ENCODE measurements at regions not wholly inside any gene's neighbourhood (a gene's known extent, or its start where the extent isn't known, plus 50 kb on each side); places are given as distances from the start of the nearest gene placed in this dataset.

GRCh38 chr16:86104537-86105048 is 205.6 kb downstream of the IRF8 start:
- TF ChIP-seq, protein P1, sequence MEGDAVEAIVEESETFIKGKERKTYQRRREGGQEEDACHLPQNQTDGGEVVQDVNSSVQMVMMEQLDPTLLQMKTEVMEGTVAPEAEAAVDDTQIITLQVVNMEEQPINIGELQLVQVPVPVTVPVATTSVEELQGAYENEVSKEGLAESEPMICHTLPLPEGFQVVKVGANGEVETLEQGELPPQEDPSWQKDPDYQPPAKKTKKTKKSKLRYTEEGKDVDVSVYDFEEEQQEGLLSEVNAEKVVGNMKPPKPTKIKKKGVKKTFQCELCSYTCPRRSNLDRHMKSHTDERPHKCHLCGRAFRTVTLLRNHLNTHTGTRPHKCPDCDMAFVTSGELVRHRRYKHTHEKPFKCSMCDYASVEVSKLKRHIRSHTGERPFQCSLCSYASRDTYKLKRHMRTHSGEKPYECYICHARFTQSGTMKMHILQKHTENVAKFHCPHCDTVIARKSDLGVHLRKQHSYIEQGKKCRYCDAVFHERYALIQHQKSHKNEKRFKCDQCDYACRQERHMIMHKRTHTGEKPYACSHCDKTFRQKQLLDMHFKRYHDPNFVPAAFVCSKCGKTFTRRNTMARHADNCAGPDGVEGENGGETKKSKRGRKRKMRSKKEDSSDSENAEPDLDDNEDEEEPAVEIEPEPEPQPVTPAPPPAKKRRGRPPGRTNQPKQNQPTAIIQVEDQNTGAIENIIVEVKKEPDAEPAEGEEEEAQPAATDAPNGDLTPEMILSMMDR (IDR thresholded peaks at IDR 0.05) = no peak
- no peak for TF ChIP-seq EP300 (IDR thresholded peaks at IDR 0.05)
- no peak for TF ChIP-seq POLR2A (IDR thresholded peaks at IDR 0.05)
- Histone ChIP-seq H3K9me3 (peaks cover 0 to 6% (median 0%) of the 10 kb centered on the region in 4 donors), H3K27ac (no peak overlapping the region), H3K27me3 (peaks cover 0 to 14% of the 10 kb centered on the region in 2 donors), H3K36me3 (no peaks in the 10 kb centered on the region), H3K4me3 (no peak overlapping the region), H3K4me1 (peaks cover 0 to 5% (median 0%) of the 10 kb centered on the region in 4 donors)
- 70 to 88% methylated on average over 6 of the region's 6 CpGs for WGBS, 2 donors
- no peak for DNase-seq (ENCODE audit: low spot score in 2 of 2)

DNA sequence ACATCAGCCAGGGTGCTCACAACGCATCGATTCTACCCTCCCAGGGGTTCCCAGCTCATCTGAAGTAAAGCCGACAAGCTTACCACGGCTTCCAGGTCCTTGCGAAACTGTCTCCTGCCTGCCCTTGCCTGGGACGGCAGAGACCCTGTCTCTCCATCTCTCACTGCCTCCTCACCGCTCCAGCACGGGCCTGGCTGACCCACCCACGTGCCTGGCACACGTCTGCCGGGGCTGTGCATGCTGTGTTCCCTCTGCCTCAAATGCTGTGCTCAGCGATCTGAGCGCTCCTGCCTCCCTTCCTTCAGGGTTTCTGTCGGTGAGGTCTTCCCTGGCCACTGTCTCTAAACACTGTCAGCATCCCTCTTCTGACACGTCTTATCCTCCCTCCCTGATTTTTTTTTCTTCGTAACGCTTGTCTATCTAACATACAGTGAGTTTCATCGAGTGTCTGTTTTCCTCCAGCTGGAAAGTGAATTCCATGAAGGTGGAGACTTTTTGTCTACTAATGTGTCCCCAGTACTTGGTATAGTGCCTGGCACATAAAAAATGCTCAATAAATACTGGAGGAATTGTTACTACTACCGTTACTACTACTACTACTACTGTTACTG is 208.4 kb downstream of the IRF8 start:
- WGBS, 2 donors = 70 to 88% methylated on average over 19 of the region's 19 CpGs
- Histone ChIP-seq H3K27me3 (no peaks in the 10 kb centered on the region), H3K4me3 (no peak overlapping the region), H3K4me1 (no peaks in the 10 kb centered on the region), H3K9me3 (peaks cover 0 to 6% (median 0%) of the 10 kb centered on the region in 4 donors), H3K27ac (no peak overlapping the region), H3K36me3 (no peaks in the 10 kb centered on the region)
- TF ChIP-seq, protein P1 (IDR thresholded peaks at IDR 0.05) = no peak
- TF ChIP-seq POLR2A (IDR thresholded peaks at IDR 0.05) (no peak), EP300 (IDR thresholded peaks at IDR 0.05) (no peak)
- no peak for DNase-seq (ENCODE audit: low spot score in 2 of 2)

DNA sequence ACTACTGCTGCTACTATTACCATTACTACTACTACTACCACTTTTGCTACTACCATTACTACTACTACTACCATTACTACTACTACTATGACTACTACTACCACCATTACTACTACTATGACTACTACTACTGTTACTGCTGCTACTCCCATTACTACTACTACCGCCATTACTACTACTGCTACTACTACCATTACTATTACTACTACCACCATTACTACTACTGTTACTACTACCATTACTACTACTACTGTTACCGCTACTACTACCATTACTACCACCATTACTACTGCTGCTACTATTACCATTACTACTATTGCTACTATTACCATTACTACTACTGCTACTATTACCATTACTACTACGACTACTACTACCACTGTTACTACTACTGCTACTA is 209.1 kb downstream of the IRF8 start:
- Histone ChIP-seq H3K9me3 (peaks cover 0 to 6% (median 0%) of the 10 kb centered on the region in 4 donors), H3K4me3 (no peak overlapping the region), H3K4me1 (no peaks in the 10 kb centered on the region), H3K27me3 (no peaks in the 10 kb centered on the region), H3K36me3 (no peaks in the 10 kb centered on the region), H3K27ac (no peak overlapping the region)
- 93 to 96% methylated on average over 3 of the region's 3 CpGs for WGBS, 2 donors
- no peak for TF ChIP-seq EP300 (IDR thresholded peaks at IDR 0.05)
- TF ChIP-seq, protein P1 (IDR thresholded peaks at IDR 0.05) = no peak
- DNase-seq (ENCODE audit: low spot score in 2 of 2) = no peak

GRCh38 chr16:86110134-86110533 is 211.2 kb downstream of the IRF8 start:
- Histone ChIP-seq H3K27me3 (no peaks in the 10 kb centered on the region), H3K4me1 (no peaks in the 10 kb centered on the region), H3K4me3 (no peak overlapping the region), H3K9me3 (peaks cover 0 to 6% (median 0%) of the 10 kb centered on the region in 4 donors), H3K27ac (no peak overlapping the region), H3K36me3 (no peaks in the 10 kb centered on the region)
- no peak for TF ChIP-seq EP300 (IDR thresholded peaks at IDR 0.05)
- no peak for TF ChIP-seq POLR2A (IDR thresholded peaks at IDR 0.05)
- TF ChIP-seq, protein P1 (IDR thresholded peaks at IDR 0.05) = no peak
- 61 to 78% methylated on average over 1 of the region's 1 CpG for WGBS, 2 donors
- no peak for DNase-seq (ENCODE audit: low spot score in 2 of 2)

- no peaks in the 10 kb centered on the region for H3K27me3 ChIP-seq
- no peak overlapping the region for H3K4me3 ChIP-seq
- no peaks in the 10 kb centered on the region for H3K36me3 ChIP-seq
- H3K9me3 ChIP-seq = peaks cover 0 to 6% (median 0%) of the 10 kb centered on the region in 4 donors
- WGBS, 2 donors = 87 to 100% methylated on average over 3 to 4 of the region's 4 CpGs
- TF ChIP-seq POLR2A (IDR thresholded peaks at IDR 0.05) (no peak), EP300 (IDR thresholded peaks at IDR 0.05) (no peak)
- TF ChIP-seq, protein P1 (IDR thresholded peaks at IDR 0.05) = no peak
- H3K27ac ChIP-seq = no peak overlapping the region
- no peak for DNase-seq (ENCODE audit: low spot score in 2 of 2)
- no peaks in the 10 kb centered on the region for H3K4me1 ChIP-seq
Measured at GRCh38 chr16:86110726-86111125, 211.8 kb downstream of the IRF8 start.

Measured in tibial nerve (tissue), 4 donors.